IMR-90 (cell line): ENCODE measurements at regions not wholly inside any gene's neighbourhood (a gene's known extent, or its start where the extent isn't known, plus 50 kb on each side); places are given as distances from the start of the nearest gene placed in this dataset.
A peak's percentile ranks its signal among the peaks of the same experiment; 100 is the strongest.

ENCODE experiments used
- ATAC-seq: fragments of 200-7000 bp; cut with Tn5 transposase; 2 replicates; pipeline ENCODE4 v1.9.1; 2020; ENCODE audit warnings: low read depth, mild to moderate bottlenecking, moderate library complexity
- BruUV-seq: library from RNA; stranded (reverse); fragments of 400-500 nt; replicated peaks from 2 replicates; lab custom pipeline; 2021; lab: Mats Ljungman, UMichigan
- CTCF ChIA-PET: fragments of 300-600 bp; formaldehyde crosslinking; extraction: SDS; loops from one replicate; lab custom pipeline; 2021; ENCODE audit warnings: antibody characterized with exemption; lab: Yijun Ruan, JAX
- POLR2A ChIA-PET: fragments of 300-600 bp; sonication (Branson Sonifier 250); formaldehyde crosslinking; loops from one replicate; lab custom pipeline; 2022; ENCODE audit warnings: antibody characterized with exemption; ENCODE audit not compliant: unreplicated experiment; lab: Charles Lee
- DNase-seq: peaks from one replicate; pipeline ENCODE4 v3.0.0; 2013
- H2AFZ ChIP-seq: replicated peaks from 2 replicates; pipeline ENCODE3; 2013; ENCODE audit warnings: low read length, mild to moderate bottlenecking; ENCODE audit not compliant: poor library complexity
- H2AK5ac ChIP-seq: 2 replicates; pipeline ENCODE4 v1.6.1; 2013; ENCODE audit warnings: low read depth, low read length, inconsistent platforms
- H2AK9ac ChIP-seq: replicated peaks from 2 replicates; pipeline ENCODE3; 2013; ENCODE audit warnings: mild to moderate bottlenecking, low read depth, low read length, moderate library complexity; ENCODE audit not compliant: poor library complexity
- H2BK120ac ChIP-seq: 2 replicates; pipeline ENCODE4 v1.6.1; 2013; ENCODE audit warnings: low read depth, low read length, inconsistent platforms
- H2BK15ac ChIP-seq: 3 replicates; pipeline ENCODE4 v1.6.1; 2013; ENCODE audit warnings: low read depth, low read length, inconsistent platforms
- H2BK20ac ChIP-seq: 2 replicates; pipeline ENCODE4 v1.6.1; 2013; ENCODE audit warnings: low read depth, mild to moderate bottlenecking, inconsistent platforms, low read length, moderate library complexity
- H2BK5ac ChIP-seq: 2 replicates; pipeline ENCODE4 v1.6.1; 2013; ENCODE audit warnings: mild to moderate bottlenecking, low read depth, low read length, inconsistent platforms; ENCODE audit not compliant: poor library complexity, severe bottlenecking
- H3K14ac ChIP-seq: replicated peaks from 2 replicates; pipeline ENCODE4 v1.6.1; 2013; ENCODE audit warnings: low read depth, low read length, inconsistent platforms
- H3K18ac ChIP-seq: 2 replicates; pipeline ENCODE4 v1.6.1; 2013; ENCODE audit warnings: low read depth, low read length, control low read depth
- H3K23ac ChIP-seq: 2 replicates; pipeline ENCODE4 v1.6.1; 2013; ENCODE audit warnings: low read depth, low read length, inconsistent platforms
- H3K27ac ChIP-seq: 2 replicates; pipeline ENCODE4 v1.5.1; 2013; ENCODE audit warnings: mild to moderate bottlenecking, control low read depth, low read length; ENCODE audit not compliant: insufficient read depth
- H3K27me3 ChIP-seq: 2 replicates; pipeline ENCODE4 v1.6.1; 2013; ENCODE audit warnings: low read length; ENCODE audit not compliant: control insufficient read depth, insufficient read depth
- H3K36me3 ChIP-seq: 2 replicates; pipeline ENCODE4 v1.6.1; 2013; ENCODE audit warnings: low read length, mixed read lengths; ENCODE audit not compliant: control insufficient read depth, insufficient read depth
- H3K4ac ChIP-seq: 2 replicates; pipeline ENCODE4 v1.6.1; 2013; ENCODE audit warnings: low read depth, low read length, inconsistent platforms
- H3K4me1 ChIP-seq: 2 replicates; pipeline ENCODE4 v1.6.1; 2013; ENCODE audit warnings: low read length, mixed read lengths; ENCODE audit not compliant: control insufficient read depth, insufficient read depth
- H3K4me2 ChIP-seq: 2 replicates; pipeline ENCODE4 v1.6.1; 2013; ENCODE audit warnings: low read depth, mild to moderate bottlenecking, control low read depth, low read length, moderate library complexity
- H3K4me3 ChIP-seq: 2 replicates; pipeline ENCODE4 v1.5.1; 2013; ENCODE audit warnings: low read depth, mild to moderate bottlenecking, control low read depth, low read length, moderate library complexity; ENCODE audit not compliant: insufficient read depth
- H3K56ac ChIP-seq: 2 replicates; pipeline ENCODE4 v1.6.1; 2013; ENCODE audit warnings: low read length, inconsistent platforms; ENCODE audit not compliant: insufficient read depth; ENCODE audit errors: extremely low read depth
- H3K79me1 ChIP-seq, 2 experiments: 2 replicates each; pipeline ENCODE4 v1.6.1; 2013; ENCODE audit warnings: low read length in 2 of 2, inconsistent platforms in 1 of 2, low read depth in 1 of 2
- H3K9ac ChIP-seq: 2 replicates; pipeline ENCODE4 v1.6.1; 2013; ENCODE audit warnings: low read depth, low read length, control low read depth
- H3K9me1 ChIP-seq: 2 replicates; pipeline ENCODE4 v1.6.1; 2013; ENCODE audit warnings: low read length, inconsistent platforms; ENCODE audit not compliant: insufficient read depth
- H3K9me3 ChIP-seq: 2 replicates; pipeline ENCODE4 v1.6.1; 2013; ENCODE audit warnings: low read length; ENCODE audit not compliant: control insufficient read depth, insufficient read depth
- H4K20me1 ChIP-seq: 2 replicates; pipeline ENCODE4 v1.6.1; 2013; ENCODE audit warnings: low read length, inconsistent platforms; ENCODE audit not compliant: insufficient read depth
- H4K5ac ChIP-seq: 2 replicates; pipeline ENCODE4 v1.6.1; 2013; ENCODE audit warnings: mild to moderate bottlenecking, low read depth, low read length, control low read depth
- H4K8ac ChIP-seq, 2 experiments: 2 replicates each; pipeline ENCODE4 v1.6.1; 2013; ENCODE audit warnings: low read depth in 2 of 2, low read length in 2 of 2, control low read depth in 1 of 2, inconsistent platforms in 1 of 2
- H4K91ac ChIP-seq: 2 replicates; pipeline ENCODE4 v1.6.1; 2013; ENCODE audit warnings: low read depth, low read length, inconsistent platforms; ENCODE audit not compliant: insufficient read depth
- MAZ ChIP-seq: IDR thresholded peaks from 2 replicates; pipeline ENCODE4 v1.6.1; 2012; ENCODE audit warnings: low read depth, mild to moderate bottlenecking, low read length, improper control_type of control experiment, moderate library complexity, borderline replicate concordance
- POLR2A ChIP-seq: IDR thresholded peaks from 2 replicates; pipeline ENCODE4 v1.6.1; 2012; ENCODE audit warnings: mild to moderate bottlenecking, low read depth, low read length
- RFX5 ChIP-seq: IDR thresholded peaks from 2 replicates; pipeline ENCODE4 v1.8.0; 2012; ENCODE audit warnings: low read depth, mild to moderate bottlenecking, low read length, moderate library complexity
- WGBS, 2 experiments: methylation state at CpG; one replicate each; pipeline versions ENCODE4 v1.1.5 to v1.1.7; 2013; ENCODE audit warnings: missing lambda C conversion rate in 2 of 2; ENCODE audit not compliant: insufficient read length in 1 of 2; ENCODE audit errors: extremely low coverage in 2 of 2; 5-methylcytosine and 5-hydroxymethylcytosine counted together
- dilution Hi-C: fragments of 300-500 bp; cut with HindIII; formaldehyde crosslinking; loops from one replicate; pipeline ENCODE4 v1.14.3; 2018; ENCODE audit warnings: low sequenced_read_pairs; ENCODE audit not compliant: unreplicated experiment
- in situ Hi-C: fragments of 300-500 bp; cut with MboI; formaldehyde crosslinking; loops from 3 replicates; pipeline ENCODE4 v1.14.3; 2019; ENCODE audit warnings: low sequenced_read_pairs, inconsistent platforms, mixed read lengths
- intact Hi-C: fragments of 100-400 bp; cut with micrococcal nuclease; formaldehyde crosslinking; loops from 2 replicates; pipeline ENCODE4 v1.10.0; 2022

GRCh38 chr2:12809526-12809925 is 92.8 kb downstream of the TRIB2 start:
- Histone ChIP-seq H3K4ac (peak overlapping the region; percentile 22; the same call in 1 of the 2 replicates), H3K4me2 (no peak overlapping the region), H3K27ac (no peak overlapping the region), H2BK5ac (no peak overlapping the region), H3K4me1 (no peaks in the 10 kb centered on the region), H3K9me3 (no peaks in the 10 kb centered on the region), H3K4me3 (no peak overlapping the region), H2AK5ac (no peak overlapping the region), H4K5ac (no peak overlapping the region), H3K9me1 (no peaks in the 10 kb centered on the region), H4K91ac (no peak overlapping the region; the same call in 1 of the 2 replicates), H3K14ac (no peak overlapping the region; the same call in 1 of the 2 replicates), H4K20me1 (no peaks in the 10 kb centered on the region), H2BK20ac (no peak overlapping the region), H2AK9ac (no peak overlapping the region), H2AFZ (peak overlapping the region; percentile 74), H2BK120ac (no peak overlapping the region), H3K18ac (no peak overlapping the region), H3K27me3 (no peaks in the 10 kb centered on the region), H4K8ac (no peak overlapping the region; a peak in 1 of 4 replicates), H3K9ac (no peak overlapping the region), H3K79me1 (no peaks in the 10 kb centered on the region), H3K23ac (no peak overlapping the region), H3K36me3 (no peaks in the 10 kb centered on the region), H2BK15ac (peak overlapping the region; percentile 68; the same call in 1 of the 3 replicates), H3K56ac (no peak overlapping the region)
- WGBS, 2 experiments, result no CpG with 5 or more reads among the region's 4 CpGs
- intact Hi-C loops, result no loop called here
- dilution Hi-C loops, result no loop called here
- no peak for TF ChIP-seq RFX5
- TF ChIP-seq POLR2A, result no peak
- no peak for TF ChIP-seq MAZ
- in situ Hi-C loops, result no loop called here
- DNase-seq (no peak), ATAC-seq (no peak)
- BruUV-seq, result no TSS peak
- POLR2A ChIA-PET, result no interaction called here
- CTCF ChIA-PET, result no interaction called here
